GM12892 (cell line): ENCODE measurements at regions not wholly inside any gene's neighbourhood (a gene's known extent, or its start where the extent isn't known, plus 50 kb on each side); places are given as distances from the start of the nearest gene placed in this dataset.

Experiments
- DNase-seq: peaks from one replicate; pipeline ENCODE4 v3.0.0; 2011; ENCODE audit not compliant: insufficient read length
- FAIRE-seq: peaks from 2 replicates; lab custom pipeline; 2011; peaks lifted over from hg19 to GRCh38; lab: Jason Lieb, UNC
- POLR2A ChIP-seq: IDR thresholded peaks from 2 replicates; pipeline ENCODE4 v1.6.1; 2011; ENCODE audit warnings: low read depth, low read length, control low read depth
- POLR2AphosphoS5 ChIP-seq: IDR thresholded peaks from 2 replicates; pipeline ENCODE4 v1.6.1; 2011; ENCODE audit warnings: low read depth, low read length, control low read depth
- TAF1 ChIP-seq: IDR thresholded peaks from 2 replicates; pipeline ENCODE4 v1.6.1; 2011; ENCODE audit warnings: low read depth, mild to moderate bottlenecking, control low read depth, low read length, borderline replicate concordance

DNA sequence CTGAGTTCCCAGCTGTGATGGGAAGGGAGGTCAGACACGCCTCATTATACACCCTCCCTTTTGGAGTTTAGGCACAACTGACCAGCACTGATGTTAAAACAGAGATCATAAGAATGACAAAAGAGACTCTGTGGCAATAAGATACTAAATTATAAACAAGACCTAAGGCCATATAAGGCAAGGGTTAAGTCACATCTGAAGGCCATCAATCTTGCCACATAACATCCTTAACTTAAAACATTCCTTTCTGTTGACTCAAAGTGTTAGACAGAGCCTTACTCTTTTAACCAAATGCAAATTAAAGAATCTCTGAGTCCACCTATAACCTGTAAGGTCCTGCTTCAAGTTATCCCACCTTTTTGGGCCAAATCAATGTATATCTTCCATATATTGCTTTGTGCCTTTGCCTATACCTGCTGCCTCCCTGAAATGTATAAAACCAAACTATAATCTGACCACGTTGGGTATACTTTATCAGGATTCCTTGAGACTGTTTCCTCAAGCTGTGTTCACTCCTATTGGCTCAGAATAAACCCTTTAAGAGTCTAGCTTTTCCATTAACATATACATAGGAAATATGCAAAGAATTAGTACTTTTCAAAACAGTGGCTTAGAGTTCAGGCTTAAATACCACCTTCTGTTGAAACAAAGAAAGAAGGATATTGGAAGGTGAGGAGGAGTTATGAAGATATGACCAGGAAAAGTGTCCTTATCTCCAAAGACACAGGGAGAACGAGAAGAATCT, 214.4 kb upstream of the PPP1R2C start:
- DNase-seq, result no peak
- TF ChIP-seq POLR2AphosphoS5, result no peak
- TF ChIP-seq POLR2A, result no peak
- TF ChIP-seq TAF1, result no peak
- peak; percentile 70 for FAIRE-seq

DNA sequence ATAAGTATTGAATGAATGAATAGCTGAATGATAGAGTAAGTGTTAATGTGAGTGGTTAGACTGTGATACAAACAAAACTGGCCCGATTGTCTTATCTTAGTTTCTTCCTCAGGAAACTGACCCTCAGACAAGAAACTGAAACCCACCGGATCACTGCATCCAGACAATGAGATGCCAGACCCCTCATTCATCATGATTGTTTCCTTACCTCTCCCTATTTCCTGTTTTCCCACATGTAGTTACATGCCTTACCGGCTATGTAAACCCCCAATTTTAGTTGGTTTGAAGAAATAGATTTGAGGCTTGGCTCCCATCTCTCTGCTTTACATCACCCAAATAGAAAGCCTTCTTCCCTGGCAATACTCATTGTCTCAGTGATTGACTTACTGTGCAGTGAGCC, 218.9 kb upstream of the PPP1R2C start:
- DNase-seq (no peak), FAIRE-seq (peak; percentile 73)
- TF ChIP-seq POLR2AphosphoS5 (no peak), TAF1 (no peak), POLR2A (no peak)

DNA sequence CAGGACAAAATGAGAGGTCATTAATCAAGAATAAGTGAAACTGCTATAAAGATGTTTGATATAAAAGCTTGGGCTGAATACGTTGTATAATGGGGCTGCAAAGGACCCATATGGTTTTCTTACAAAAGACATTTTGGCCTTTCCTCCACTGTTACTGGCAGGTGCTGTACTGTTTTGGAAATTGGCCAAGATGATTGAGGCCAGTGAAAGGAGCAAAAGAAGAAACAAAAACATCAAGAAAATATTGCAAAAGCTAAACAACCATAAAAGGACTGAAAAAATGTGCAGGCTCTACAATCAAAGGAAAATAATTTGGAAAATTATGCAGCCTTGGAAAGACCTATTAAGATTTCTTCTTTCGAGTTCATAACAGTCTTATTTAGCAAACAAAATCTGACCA, 222.2 kb upstream of the PPP1R2C start:
- DNase-seq, result no peak
- TF ChIP-seq POLR2A (no peak), POLR2AphosphoS5 (no peak), TAF1 (no peak)
- FAIRE-seq, result no peak

DNA sequence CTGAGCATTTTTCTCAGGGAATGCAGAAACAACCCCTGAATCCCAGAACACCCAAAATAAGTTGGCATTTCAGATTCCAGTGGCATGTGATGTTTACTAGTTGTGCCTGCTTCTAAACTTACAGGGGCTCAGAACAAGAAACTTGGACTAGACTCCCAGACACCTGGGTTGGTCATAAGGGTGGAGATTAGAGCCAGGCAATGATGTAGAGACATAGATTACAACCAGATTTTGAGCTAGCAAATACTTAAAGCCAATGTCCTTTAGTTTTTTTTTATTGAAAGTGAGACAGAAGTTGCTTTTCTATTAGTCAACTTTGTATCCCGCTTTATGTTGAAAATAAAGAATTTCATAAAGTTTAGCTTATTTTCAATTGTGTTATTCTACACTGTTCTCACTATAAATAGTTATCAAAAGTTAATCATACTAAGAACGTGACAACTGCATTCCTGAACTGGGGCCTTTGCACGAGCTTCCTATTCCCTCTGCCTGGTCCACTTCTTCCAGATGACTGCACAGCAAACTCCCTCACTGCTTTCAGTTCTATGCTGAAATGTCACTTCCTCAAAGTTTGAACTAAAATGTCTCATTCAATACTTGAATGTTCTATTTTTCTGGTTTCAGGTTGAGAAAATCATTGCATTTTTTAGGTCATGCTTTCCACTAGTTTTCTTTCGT, 224.7 kb upstream of the PPP1R2C start:
- FAIRE-seq (peak; percentile 78), DNase-seq (no peak)
- TF ChIP-seq POLR2A (no peak), POLR2AphosphoS5 (no peak), TAF1 (no peak)

DNA sequence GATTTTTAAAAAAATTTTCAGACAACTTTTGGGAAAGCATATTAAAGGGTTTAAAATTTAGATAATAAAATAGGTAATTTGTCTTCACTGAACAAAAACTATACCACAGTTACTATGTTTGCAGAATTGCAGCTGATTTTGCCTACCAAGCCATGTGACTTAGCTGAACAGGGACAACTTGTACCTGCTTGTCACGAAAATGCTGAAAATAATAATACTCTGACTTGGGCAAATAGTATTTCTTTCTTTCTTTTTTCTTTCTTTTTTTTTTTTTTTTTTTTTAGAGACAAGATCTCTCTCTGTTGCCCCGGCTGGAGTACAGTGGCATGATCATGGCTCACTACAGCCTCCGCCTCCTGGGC, 225.2 kb upstream of the PPP1R2C start:
- FAIRE-seq (no peak), DNase-seq (no peak)
- TF ChIP-seq POLR2A (no peak), POLR2AphosphoS5 (no peak), TAF1 (no peak)

DNA sequence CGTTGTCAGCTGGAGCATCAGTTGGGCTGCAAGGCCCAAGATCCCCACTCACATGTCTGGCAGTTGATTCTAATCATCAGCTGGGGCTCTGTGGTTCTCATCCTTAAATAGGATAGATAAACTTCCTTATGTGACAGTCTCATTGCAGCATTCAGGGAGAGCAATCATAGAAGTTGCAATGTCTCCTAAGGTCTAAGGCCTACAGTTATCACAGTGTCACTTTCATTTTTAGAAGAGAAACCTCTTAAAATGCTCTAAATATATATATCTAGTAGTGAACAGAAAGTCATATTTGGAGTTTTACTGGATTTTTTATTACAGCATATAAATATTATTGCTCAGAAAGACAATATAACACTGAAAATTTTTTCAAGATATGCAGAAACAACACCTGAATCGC, 226.0 kb upstream of the PPP1R2C start:
- DNase-seq, result no peak
- peak; percentile 80 for FAIRE-seq

DNA sequence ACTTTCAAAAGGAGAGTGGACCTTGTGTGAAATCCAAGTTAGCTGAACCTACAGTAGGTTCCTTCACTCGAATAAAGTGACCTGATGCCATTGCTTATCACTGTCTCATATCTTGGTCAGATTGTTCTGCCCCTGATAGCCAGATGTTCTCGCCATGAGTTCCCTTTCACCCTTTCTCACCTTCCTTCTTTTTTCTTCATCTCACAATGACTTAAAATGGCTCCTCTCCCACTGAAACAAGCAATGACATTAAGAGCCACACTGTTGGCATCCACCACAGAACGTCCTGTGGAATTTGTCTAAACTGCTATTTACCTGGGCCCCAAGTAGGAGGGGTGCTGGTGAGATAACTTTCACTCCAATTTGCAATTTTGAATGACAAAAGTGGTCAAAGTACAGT, 227.6 kb upstream of the PPP1R2C start:
- DNase-seq, result no peak
- TF ChIP-seq POLR2A (no peak), POLR2AphosphoS5 (no peak), TAF1 (no peak)
- FAIRE-seq, result peak; percentile 83

More for the DNA sequence above, 226.0 kb upstream of the PPP1R2C start:
- TF ChIP-seq POLR2A, result no peak
- no peak for TF ChIP-seq TAF1
- TF ChIP-seq POLR2AphosphoS5, result no peak

DNA sequence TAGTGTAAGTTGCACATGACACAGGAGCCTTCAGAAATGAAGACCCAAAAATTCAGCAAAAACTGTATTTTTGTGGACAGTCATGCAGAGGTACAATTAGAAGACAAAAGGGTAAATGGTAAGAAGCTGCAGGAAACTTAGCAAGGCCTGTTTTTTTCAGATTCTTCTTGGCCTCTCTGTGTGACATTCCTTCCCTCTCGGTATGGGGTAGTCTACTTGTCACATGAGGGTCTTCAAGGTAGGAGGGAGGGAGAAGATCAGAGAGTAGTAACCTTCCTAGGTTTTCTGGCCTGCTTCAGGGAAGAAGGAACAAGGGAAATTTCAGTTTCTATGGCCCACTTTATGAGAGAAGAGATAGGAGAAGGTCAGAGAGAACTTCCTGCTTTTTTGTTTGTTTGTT, 230.4 kb upstream of the PPP1R2C start:
- FAIRE-seq (no peak), DNase-seq (no peak)
- TF ChIP-seq POLR2A (no peak), POLR2AphosphoS5 (no peak), TAF1 (no peak)

DNA sequence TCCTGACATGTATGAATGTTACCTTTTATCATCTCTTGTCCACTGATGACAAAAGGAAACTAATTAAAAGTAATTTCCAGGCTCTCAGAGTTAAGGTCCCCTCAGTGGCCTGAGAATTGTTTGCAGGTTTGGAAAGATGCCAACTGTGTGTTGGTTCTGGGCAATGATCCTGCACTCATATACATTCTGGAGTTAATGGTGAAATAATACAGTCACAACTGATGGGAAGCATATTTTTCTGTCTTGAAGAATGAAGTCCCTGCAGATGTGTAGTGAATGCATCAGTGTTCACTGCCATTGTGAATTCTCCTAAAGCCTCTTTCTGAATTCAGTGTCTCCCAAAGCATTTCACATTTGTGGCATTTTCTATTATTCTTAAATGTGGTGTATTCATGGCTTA, 238.1 kb upstream of the PPP1R2C start:
- no peak for TF ChIP-seq POLR2A
- no peak for TF ChIP-seq POLR2AphosphoS5
- TF ChIP-seq TAF1, result no peak
- no peak for FAIRE-seq
- no peak for DNase-seq

DNA sequence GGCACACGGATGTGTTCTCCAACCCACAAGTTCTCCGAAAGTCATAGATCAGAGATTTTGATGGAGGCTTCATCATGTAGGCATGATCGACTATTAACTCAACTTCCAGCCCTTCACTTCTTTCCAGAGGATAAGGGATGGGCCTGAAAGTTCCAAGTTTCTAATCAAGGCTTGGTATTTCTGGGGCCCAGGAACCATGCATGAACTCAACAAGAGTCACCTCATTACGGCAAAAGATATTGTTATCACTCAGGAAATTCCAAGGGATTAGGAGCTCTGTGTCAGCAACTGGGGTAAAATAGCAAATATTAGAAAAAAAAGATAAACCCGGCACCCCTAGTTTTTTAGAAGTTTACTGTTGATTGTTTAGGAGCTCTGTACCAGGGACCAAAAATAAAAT, 240.1 kb upstream of the PPP1R2C start:
- DNase-seq, result no peak
- TF ChIP-seq TAF1 (no peak), POLR2AphosphoS5 (no peak), POLR2A (no peak)
- FAIRE-seq, result no peak

DNA sequence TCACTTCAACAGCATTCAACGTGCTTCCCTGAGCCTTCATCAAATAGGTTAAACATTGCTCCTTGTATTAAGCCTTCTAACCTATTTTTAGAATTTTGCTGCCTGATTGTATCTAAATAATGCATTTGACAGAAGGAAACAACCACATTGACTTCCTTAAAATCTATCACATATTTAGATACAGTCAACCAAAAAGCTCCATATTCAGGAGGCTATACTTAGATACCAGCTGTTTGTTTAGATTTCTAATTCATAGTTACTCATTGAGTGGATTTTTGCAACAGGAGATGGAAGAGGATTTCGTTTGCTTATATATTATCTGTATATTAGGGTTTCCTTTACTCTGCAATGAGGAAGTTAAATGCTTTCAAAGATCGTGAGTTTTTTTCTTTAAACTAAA, 241.1 kb upstream of the PPP1R2C start:
- FAIRE-seq, result no peak
- TF ChIP-seq POLR2AphosphoS5, result no peak
- TF ChIP-seq TAF1, result no peak
- no peak for TF ChIP-seq POLR2A
- no peak for DNase-seq
